DND-41 (cell line): ENCODE measurements at regions not wholly inside any gene's neighbourhood (a gene's known extent, or its start where the extent isn't known, plus 50 kb on each side); places are given as distances from the start of the nearest gene placed in this dataset.

Experiments used
- ATAC-seq: fragments of 200-7000 bp; cut with Tn5 transposase; 3 replicates; pipeline ENCODE4 v1.9.1; 2021; ENCODE audit warnings: low read depth; ENCODE audit not compliant: insufficient read depth
- DNase-seq: peaks from one replicate; pipeline ENCODE4 v3.0.0-alpha.2; 2020
- H2AFZ ChIP-seq: 2 replicates; pipeline ENCODE4 v1.6.0; 2012; ENCODE audit warnings: low read depth, low read length
- H3K27ac ChIP-seq: 2 replicates; pipeline ENCODE4 v1.5.1; 2012; ENCODE audit warnings: low read length, inconsistent platforms
- H3K27me3 ChIP-seq: fragments of 200-600 bp; sonication (generic); 2 replicates; pipeline ENCODE4 v1.6.0; 2012; ENCODE audit warnings: low read length, mild to moderate bottlenecking, inconsistent platforms; ENCODE audit not compliant: insufficient read depth, poor library complexity
- H3K36me3 ChIP-seq: 2 replicates; pipeline ENCODE4 v1.5.1; 2012; ENCODE audit warnings: low read length, inconsistent platforms; ENCODE audit not compliant: insufficient read depth
- H3K4me1 ChIP-seq: 2 replicates; pipeline ENCODE4 v1.5.1; 2012; ENCODE audit warnings: mild to moderate bottlenecking, low read length; ENCODE audit not compliant: insufficient read depth
- H3K4me2 ChIP-seq: 2 replicates; pipeline ENCODE4 v1.6.0; 2012; ENCODE audit warnings: mild to moderate bottlenecking, moderate library complexity, low read length, inconsistent platforms; ENCODE audit not compliant: insufficient read depth
- H3K4me3 ChIP-seq, 2 experiments: fragments of 200-600 bp in 1 of 2; shearing (Covaris generic) in 1 of 2; 2 replicates each; pipeline ENCODE4 v1.5.1; 2012 to 2016; ENCODE audit warnings: inconsistent platforms in 2 of 2, low read length in 2 of 2, mild to moderate bottlenecking in 2 of 2, low read depth in 1 of 2, moderate library complexity in 1 of 2
- H3K79me2 ChIP-seq: 2 replicates; pipeline ENCODE4 v1.6.0; 2012; ENCODE audit warnings: low read length, inconsistent platforms; ENCODE audit not compliant: insufficient read depth
- H3K9ac ChIP-seq: 2 replicates; pipeline ENCODE4 v1.6.0; 2012; ENCODE audit warnings: low read depth, mild to moderate bottlenecking, inconsistent platforms, low read length, moderate library complexity
- H3K9me3 ChIP-seq: 2 replicates; pipeline ENCODE4 v1.5.1; 2012; ENCODE audit warnings: low read length, moderate library complexity, mild to moderate bottlenecking, inconsistent platforms; ENCODE audit not compliant: insufficient read depth, severe bottlenecking
- H4K20me1 ChIP-seq: 2 replicates; pipeline ENCODE4 v1.6.0; 2012; ENCODE audit warnings: low read length; ENCODE audit not compliant: insufficient read depth
- EZH2 ChIP-seq: IDR thresholded peaks from 3 replicates; pipeline ENCODE4 v1.6.1; 2012; ENCODE audit warnings: borderline replicate concordance, low read depth, mild to moderate bottlenecking, moderate library complexity, low read length, inconsistent platforms; ENCODE audit not compliant: severe bottlenecking
- TF ChIP-seq, protein P1 (sequence below): IDR thresholded peaks from 2 replicates; pipeline ENCODE4 v1.5.1; 2012; ENCODE audit warnings: borderline replicate concordance, low read length, moderate library complexity, mild to moderate bottlenecking; ENCODE audit not compliant: poor library complexity, severe bottlenecking; ENCODE audit errors: extremely low read depth

DNA sequence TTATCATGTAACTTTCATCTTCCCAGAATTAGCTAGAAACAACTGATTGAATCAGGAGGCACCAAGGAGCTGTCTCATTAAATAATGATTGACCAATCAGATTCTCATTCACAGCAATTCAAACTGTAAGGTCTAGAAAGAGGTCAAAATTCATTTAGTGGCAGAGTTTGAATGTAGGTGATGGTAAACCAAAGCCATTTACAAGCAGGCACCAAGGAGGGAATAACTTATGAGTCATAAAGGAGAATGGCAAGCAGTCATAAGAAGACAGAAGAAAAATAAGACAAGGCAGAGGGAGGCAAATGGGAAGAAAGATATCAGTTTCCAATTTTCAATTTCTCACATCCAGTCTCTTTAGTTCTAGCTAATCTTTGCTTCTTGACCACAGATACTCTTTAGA lies 52.9 kb upstream of the DEFB112 start:
- no peak for DNase-seq
- Histone ChIP-seq H3K9me3 (no peaks in the 10 kb centered on the region), H4K20me1 (no peaks in the 10 kb centered on the region), H3K36me3 (no peaks in the 10 kb centered on the region), H3K4me2 (no peak overlapping the region), H2AFZ (no peak overlapping the region), H3K27me3 (no peaks in the 10 kb centered on the region), H3K27ac (no peak overlapping the region), H3K9ac (no peak overlapping the region), H3K79me2 (no peaks in the 10 kb centered on the region), H3K4me1 (no peaks in the 10 kb centered on the region), H3K4me3 (no peak overlapping the region)
- TF ChIP-seq, protein P1, sequence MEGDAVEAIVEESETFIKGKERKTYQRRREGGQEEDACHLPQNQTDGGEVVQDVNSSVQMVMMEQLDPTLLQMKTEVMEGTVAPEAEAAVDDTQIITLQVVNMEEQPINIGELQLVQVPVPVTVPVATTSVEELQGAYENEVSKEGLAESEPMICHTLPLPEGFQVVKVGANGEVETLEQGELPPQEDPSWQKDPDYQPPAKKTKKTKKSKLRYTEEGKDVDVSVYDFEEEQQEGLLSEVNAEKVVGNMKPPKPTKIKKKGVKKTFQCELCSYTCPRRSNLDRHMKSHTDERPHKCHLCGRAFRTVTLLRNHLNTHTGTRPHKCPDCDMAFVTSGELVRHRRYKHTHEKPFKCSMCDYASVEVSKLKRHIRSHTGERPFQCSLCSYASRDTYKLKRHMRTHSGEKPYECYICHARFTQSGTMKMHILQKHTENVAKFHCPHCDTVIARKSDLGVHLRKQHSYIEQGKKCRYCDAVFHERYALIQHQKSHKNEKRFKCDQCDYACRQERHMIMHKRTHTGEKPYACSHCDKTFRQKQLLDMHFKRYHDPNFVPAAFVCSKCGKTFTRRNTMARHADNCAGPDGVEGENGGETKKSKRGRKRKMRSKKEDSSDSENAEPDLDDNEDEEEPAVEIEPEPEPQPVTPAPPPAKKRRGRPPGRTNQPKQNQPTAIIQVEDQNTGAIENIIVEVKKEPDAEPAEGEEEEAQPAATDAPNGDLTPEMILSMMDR = no peak
- no peak for TF ChIP-seq EZH2
- no peak for ATAC-seq

DNA sequence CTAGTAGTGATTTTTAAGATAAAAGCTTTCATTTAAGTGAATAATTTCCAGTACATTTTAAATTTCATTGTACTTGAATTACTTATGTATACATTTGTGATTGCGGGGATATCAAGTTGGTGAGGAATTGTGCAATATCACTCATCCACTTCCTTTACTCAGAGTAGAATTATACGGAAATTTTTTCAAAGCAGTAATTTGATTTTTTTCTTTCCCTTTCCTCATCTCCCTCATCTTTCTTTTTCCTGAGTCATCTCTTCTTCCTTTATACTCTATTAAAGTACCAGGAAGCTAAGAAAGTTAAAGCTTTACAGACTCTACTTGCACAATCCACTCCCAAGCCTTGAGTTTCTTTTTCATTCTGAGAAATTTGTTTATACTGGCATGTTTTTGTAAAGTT lies 60.9 kb upstream of the DEFB112 start:
- no peaks in the 10 kb centered on the region for H3K4me1 ChIP-seq
- no peaks in the 10 kb centered on the region for H3K27me3 ChIP-seq
- H3K79me2 ChIP-seq = no peaks in the 10 kb centered on the region
- no peak overlapping the region for H2AFZ ChIP-seq
- H3K9ac ChIP-seq = no peak overlapping the region
- H3K4me3 ChIP-seq = no peak overlapping the region
- ATAC-seq (no peak), DNase-seq (no peak)
- no peak overlapping the region for H3K27ac ChIP-seq
- no peak overlapping the region for H3K4me2 ChIP-seq
- H3K9me3 ChIP-seq = no peaks in the 10 kb centered on the region
- H4K20me1 ChIP-seq = no peaks in the 10 kb centered on the region
- no peaks in the 10 kb centered on the region for H3K36me3 ChIP-seq
- TF ChIP-seq, protein P1 = no peak
- TF ChIP-seq EZH2 = no peak

DNA sequence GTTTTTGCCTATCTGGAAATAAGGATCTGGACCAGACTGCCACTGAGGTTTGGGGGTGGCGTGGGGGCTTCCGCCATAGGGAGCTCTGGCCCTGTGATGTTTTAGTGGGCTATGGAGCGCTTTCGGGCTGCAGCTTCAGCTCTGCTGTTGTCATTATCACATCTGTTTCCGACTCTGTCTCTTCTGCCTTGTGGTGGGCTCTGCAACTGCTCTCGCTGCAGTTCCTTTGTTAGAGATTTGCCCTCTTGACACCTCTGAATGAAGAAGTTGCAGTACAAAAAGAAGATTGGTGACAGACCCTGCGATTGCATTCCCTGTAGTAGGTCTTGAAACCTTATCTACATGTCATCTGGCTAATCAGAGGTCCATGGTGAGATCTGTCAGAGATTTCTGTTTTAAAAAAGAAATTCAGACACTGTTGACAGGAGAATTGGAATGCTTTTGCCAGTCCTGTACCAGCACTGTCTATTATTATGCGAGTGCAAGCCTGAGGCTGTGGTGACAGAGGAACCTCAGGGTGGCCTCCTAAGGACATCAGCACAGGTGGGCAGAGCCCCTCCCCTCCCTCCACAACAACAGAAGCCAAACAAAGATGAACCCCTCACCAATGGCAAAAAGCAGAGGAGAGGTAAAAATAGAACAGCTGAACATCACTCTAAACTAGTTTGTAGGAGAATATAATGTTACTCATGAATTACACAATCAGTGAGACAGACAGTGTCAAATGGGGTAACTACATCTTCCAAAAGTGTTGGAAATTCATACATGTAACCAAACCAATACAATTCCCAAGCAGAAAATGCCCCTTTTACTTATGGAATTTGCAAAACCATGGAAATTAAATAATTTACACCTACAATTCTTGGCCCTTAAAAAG lies 63.5 kb upstream of the DEFB112 start:
- Histone ChIP-seq H3K9me3 (no peaks in the 10 kb centered on the region), H3K27ac (no peak overlapping the region), H3K4me3 (no peak overlapping the region), H3K4me1 (no peaks in the 10 kb centered on the region), H3K79me2 (no peaks in the 10 kb centered on the region), H4K20me1 (no peaks in the 10 kb centered on the region), H3K36me3 (no peaks in the 10 kb centered on the region), H3K4me2 (no peak overlapping the region), H3K9ac (no peak overlapping the region), H3K27me3 (no peaks in the 10 kb centered on the region), H2AFZ (no peak overlapping the region)
- TF ChIP-seq EZH2 = no peak
- TF ChIP-seq, protein P1 = no peak
- ATAC-seq = no peak
- no peak for DNase-seq
